Right lobe of liver (tissue), 4 donors: ENCODE measurements at regions not wholly inside any gene's neighbourhood (a gene's known extent, or its start where the extent isn't known, plus 50 kb on each side); places are given as distances from the start of the nearest gene placed in this dataset.

ENCODE experiments used
- POLR2A ChIP-seq: fragments of 450-650 bp; IDR thresholded peaks from one replicate; pipeline ENCODE4 v1.6.1; 2017; ENCODE audit warnings: antibody characterized with exemption, mild to moderate bottlenecking
- TF ChIP-seq, protein P1 (sequence below), 4 donors: fragments of 200-600 bp in 3 of 4; fragments of 450-650 bp in 1 of 4; IDR thresholded peaks; one replicate each; pipeline versions ENCODE4 v1.5.1 to v1.8.0; 2016 to 2022; ENCODE audit warnings: antibody characterized with exemption in 4 of 4, mild to moderate bottlenecking in 2 of 4
- donor health status: DM: no; HTN: no; CAD: no.
- donor health status: DM: no; HTN: no; CAD: no.
- donor health status: DM: no; HTN: yes; CAD: no.

DNA sequence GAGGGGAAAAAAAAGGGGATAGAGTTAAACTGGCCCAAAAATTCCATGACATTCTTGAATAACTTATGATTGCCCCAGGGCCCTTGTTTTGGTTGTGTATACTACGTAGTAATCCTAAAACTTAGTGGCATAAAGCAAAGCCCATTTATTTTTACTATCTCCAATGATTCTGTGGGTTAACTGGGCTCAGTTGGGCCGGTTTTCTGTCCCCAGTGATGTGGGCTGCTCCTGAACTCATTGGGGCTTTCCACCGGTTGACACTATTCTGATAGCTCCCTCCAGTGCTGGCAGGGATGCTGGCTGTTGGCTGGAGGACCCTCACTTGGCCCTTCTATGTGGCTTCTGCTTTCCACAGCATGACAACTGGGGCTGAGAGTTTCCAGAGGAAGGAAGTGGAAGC lies 60.0 kb upstream of the TGIF1 start:
- no peak for TF ChIP-seq POLR2A
- TF ChIP-seq, protein P1, sequence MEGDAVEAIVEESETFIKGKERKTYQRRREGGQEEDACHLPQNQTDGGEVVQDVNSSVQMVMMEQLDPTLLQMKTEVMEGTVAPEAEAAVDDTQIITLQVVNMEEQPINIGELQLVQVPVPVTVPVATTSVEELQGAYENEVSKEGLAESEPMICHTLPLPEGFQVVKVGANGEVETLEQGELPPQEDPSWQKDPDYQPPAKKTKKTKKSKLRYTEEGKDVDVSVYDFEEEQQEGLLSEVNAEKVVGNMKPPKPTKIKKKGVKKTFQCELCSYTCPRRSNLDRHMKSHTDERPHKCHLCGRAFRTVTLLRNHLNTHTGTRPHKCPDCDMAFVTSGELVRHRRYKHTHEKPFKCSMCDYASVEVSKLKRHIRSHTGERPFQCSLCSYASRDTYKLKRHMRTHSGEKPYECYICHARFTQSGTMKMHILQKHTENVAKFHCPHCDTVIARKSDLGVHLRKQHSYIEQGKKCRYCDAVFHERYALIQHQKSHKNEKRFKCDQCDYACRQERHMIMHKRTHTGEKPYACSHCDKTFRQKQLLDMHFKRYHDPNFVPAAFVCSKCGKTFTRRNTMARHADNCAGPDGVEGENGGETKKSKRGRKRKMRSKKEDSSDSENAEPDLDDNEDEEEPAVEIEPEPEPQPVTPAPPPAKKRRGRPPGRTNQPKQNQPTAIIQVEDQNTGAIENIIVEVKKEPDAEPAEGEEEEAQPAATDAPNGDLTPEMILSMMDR (IDR thresholded peaks at IDR 0.05), result no peak
